GM20431 (cell line): ENCODE measurements at regions not wholly inside any gene's neighbourhood (a gene's known extent, or its start where the extent isn't known, plus 50 kb on each side); places are given as distances from the start of the nearest gene placed in this dataset.

Experiments used
- in situ Hi-C: fragments of 300-500 bp; cut with MseI, MboI; formaldehyde crosslinking; loops from one replicate; pipeline ENCODE4 v1.15.0; 2020; ENCODE audit warnings: low sequenced_read_pairs; ENCODE audit not compliant: unreplicated experiment

DNA sequence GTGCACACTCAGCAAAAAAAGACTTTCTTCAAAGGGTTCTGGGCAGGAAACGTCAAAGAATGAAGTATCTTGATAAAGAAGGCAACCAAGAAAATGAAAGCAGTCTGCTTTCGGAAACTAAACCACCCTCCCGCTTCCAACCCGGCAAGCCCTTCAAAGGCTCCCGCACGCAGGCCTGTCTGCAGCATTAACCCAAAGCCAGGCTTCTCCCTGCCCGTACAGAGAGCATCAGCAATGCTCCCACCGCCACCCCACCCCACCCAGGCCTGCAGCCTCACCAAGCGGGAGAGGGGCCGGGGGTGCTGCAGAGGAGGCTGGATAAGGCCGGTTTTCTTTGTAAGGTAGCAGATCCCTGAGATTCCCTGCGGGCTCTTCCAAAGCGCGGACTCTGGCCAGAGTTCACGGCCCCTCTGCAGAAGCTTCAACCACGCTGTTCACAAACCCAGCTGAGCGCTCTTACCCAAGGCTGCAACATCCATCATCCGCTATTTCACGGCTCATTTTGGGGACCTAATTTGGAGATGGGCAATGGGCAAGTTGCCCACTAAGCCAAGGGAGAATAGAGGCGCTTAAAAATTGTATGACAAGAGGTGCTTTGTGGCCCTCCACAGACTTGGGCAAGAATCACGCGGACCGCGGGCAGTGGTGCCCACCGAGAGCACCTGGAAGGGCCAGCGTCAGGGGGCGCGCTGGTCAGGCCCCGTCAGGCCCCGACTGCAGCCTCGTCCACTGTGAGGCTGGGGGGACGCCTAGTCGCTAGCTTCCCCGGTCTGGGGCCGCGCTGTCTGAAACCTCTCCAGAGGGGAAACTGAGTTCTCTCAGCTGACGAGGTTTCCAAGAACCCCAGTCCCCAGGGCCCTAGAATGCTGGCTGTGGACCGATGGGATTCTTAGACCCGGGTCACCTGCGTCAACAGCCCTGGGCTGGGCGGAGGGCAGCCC lies 225.4 kb upstream of the ID2 start:
- in situ Hi-C loops = no loop called here

DNA sequence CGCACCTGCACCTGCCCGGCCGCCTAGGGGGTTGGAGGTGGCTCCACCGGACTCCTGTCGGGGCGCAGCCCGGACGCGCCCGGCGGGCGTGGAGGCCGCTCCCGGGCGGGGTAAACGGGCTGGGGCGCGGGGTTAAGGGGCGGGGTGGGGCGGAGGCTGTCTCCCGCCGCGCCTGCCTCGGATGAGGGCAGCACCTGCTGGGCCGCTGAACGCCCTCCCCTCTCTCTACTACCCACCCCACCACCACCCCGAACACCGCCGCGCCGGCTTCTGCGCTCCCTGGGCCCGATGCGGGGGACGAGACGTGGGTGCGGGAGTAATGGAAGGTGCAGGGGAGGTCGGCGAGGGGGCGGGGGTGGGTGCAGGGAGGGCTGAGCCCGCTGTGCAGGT lies 224.8 kb upstream of the ID2 start:
- in situ Hi-C loops = no loop called here

DNA sequence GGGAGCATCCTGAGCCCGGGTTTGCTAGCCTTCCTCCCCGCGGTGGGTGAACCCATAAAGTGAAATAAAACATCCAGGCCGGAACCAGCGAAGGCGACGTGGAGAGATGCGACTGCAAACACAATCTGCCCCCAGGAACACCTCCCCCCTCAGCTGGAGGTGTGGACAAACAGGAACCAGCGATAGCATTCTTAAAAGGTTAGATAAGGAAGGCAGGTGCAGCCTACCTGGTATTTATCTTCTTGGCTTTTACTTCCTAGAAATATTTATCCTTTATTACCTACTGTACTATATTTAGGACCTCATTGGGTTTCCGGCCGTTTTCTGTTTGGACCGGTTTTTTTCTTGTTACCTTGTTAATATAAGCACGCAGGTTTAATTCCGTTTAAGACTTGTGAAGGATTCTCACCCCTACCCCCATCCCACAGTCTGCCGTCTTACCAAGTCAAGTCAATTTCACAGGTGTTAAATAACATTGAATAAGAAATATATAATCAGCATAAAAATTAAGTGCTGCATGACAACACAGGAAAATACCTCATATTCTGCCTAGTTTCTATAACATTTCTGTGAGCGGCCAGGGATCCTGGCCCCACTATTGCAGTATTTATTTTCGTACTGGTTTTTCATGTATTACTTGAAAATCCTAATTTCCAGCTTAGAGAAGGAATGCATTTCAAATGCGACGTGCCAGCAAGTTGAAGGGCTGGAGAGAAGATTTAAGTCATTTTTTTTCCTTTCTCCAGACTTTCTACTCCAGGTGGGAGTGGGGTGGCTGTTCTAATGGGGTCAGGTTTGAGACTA lies 224.0 kb upstream of the ID2 start:
- in situ Hi-C loops = no loop called here

DNA sequence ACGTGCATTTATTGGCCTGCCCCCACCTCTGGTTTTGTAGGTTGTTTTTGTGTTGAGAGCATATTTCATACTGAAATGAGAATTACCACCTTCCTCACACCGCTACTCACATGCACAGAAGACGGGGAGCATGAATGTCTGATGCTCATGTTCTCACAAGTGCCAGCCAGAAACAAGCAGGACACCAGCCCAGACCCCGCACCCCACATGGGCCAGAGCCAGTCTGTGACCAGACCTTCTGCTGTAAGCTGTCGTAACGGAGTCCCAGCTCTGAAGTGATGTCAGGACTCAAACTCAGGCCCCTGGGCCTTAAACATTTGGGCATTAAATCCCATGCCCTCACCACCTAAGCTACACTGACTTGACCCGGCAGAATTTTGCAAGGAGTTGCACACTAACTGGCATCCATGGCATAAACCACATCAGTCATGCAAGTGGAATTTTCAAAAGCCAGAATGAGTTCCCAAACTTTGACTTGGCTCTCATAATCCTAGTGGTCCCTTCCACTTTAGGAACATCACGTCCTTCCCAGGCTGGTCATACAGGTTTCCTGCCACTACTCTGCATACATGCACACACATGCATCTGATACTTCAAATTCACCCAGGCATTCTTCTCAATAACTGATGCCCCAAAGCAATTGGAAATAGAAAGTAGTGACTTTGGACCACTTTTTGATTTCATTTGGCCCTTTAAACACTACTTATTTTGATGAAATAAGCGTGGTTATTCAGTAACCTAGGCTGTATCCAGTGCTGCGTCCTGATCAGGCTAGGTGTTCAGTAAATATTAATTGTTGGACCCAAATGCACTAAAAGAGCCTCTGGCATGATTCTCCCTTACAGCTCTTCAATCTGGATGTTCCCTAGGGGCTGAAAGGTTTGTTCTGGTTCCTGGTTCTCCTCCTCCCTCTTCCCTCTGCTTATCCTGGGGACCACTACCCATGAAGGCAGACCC lies 223.1 kb upstream of the ID2 start:
- in situ Hi-C loops = no loop called here

DNA sequence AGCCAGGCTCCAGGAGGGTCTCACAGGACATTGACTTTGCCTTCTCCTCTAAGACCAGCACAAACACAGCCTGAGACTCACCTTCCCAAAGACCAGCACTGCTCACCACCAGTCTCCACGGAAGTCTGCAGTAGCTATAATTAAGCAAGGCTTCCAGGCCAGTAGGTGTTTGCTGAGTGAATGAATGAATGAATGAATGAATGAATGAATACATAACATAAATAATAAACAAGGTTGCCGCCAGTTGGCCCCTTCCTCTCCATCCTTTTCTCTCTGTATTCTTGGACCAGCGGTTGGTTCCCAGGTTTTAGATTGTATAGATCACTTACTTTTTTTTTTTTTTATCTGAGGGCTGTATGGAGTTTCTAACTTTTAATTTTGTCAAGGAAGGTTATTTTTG lies 222.4 kb upstream of the ID2 start:
- in situ Hi-C loops = no loop called here

DNA sequence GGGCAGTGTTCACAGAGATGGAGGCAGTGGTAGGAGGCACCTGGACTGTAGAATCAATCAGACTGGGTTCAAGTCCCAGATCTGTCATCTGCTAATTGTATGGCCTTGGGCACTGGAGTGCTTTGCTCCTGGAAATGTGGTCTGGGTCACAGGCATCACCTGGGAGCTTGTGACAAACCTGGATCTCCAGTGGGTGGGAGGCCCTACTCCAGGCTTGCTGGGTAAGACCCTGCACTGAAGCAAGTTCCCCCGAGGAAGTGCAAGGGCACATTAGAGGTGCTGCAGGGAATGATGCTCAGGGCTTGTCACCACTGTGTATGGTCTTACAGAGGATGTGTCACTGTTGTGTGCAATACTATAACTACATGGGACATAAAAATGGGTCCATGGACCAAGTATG lies 220.5 kb upstream of the ID2 start:
- in situ Hi-C loops = no loop called here

DNA sequence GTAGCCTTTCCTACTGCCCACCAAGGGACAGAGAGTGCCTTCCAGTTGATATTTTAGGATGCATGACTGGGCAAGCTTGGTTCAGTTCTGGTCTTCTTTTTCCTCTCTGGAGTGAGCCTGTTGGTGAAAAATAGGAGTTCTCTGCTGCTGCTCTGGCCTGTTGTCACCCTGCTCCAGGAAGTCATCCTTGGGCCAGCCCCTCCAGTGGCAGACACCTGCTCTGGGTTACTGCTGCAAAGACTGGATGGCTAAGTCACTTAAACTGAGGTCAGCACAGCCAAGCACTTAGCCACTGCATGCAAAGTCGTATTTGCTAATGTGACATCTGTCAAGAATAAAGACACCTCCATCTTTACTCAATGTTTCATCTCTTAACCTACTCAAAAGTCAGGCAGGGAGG lies 219.6 kb upstream of the ID2 start:
- in situ Hi-C loops = no loop called here

DNA sequence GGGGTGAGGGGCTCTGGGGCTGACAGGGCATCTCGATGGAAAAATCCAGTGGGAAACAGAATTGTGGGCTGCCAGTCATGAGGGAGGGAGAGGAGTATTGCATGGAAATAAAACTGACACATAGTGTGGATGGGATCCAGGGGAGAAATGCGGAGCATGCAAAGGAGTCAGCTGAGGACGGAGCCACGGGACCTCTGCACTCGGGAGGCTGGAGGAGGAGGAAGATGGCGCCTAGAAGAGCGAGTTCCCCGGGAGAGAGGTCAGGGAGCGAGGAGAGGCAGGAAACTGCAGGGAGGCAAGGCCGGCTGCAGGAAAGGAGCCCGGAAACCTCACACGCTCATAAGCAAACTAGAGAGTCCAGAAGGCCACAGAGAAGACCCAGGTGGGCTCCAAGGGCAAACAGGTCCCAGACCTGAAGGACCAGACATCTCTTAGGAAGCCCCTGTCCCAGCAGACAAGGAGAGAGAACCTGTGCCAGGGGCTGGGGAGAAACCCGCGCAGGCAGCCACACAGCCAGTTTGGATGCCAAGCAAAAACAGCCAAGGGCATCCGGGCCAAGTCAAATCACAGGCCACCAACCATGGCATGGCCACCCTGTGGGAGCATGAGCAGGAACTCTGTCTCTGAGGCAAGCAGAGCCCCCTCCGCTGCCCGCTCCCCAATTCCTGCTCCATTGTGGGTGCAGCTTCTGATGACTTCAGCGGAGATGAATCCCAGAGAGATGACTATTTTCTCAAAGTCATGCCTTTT lies 218.8 kb upstream of the ID2 start:
- in situ Hi-C loops = no loop called here

DNA sequence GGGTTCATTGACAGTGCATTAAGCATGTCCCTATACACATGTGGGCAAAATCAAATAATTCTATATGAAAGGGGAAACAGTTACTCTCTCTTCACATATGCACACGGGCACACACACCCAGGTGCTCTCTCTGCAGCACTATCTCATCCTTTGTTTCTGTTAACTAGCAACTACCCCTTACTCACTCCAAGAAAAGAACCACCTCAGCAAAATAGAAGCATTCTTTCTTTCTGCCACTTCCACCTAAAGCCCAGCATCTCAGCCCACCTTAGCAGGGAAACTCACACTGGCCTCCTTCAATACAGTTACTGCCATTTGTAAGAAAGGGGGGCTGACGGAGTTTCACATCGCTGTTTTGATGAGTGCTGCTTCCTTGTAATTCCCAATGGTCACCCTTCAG lies 216.3 kb upstream of the ID2 start:
- in situ Hi-C loops = no loop called here

DNA sequence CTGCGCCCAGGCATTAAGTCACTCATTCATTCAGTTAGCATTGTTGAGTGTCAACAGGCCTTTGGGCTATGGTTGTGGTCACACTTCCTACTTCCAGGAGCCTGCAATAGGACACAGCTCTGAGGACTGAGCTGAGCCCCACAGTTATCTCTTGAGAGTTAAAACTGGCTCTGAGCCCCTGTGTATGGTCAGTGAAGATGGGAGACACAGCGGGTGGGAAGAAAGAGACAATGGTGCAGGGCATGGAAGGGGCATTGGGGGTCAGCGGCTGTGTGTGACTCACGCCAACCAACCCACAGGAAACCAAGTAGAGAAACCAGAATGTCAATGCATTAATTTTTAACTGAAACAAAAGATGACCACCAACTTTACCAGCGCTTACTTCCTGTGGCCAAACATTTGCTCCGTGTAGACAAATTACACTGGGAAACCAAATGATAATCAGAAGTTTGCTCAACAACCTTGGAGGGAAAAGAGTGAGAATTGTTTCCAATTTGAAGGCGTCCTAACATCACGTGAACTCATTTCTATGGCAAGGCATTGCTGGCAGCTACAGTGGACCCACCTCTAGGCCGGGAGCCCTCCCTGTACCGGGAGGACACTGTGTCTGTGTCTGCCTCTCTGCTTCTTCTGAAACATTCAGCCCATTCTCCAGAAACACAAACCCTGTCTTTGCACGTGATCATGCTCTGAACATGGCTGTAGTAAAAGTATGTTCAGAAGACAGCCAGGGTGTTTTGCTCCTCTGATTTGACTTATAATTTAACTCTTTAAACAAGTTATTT lies 212.0 kb upstream of the ID2 start:
- in situ Hi-C loops = no loop called here

DNA sequence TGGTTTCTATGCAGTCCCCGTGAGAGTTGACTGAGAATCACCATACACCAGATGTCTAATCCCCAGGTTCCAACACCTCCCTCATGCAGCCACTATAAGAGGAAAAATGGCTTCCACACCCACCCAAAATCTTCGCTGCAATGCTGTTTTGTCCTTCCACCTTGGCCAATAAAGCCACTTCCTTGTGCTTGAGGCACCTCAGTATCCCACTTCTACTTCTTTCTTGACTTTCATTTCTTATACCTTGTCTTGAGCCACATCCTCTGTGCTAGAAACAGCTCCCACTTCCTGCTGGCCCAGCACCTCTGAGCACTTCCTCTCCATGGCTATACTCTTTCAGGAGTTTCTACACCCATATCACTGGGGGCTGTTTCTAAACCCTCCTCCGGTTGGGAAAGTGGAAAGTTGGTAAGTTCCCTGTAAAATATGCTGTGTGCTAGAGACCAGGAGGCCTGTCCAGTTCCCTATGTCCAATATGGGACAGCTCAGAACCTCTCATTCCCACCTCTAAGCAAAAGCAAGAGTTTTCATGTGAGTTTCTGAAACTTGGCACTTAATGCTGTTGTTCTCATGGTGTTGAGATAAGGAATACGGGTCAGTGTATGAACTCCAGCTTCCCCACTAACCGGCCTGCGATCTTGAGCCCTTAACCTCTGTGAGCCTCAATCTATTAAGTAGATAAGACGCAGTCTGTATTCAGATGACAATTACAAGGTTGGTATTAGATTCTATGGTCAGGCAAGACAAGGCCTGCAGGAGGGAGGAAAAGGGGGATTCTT lies 209.1 kb upstream of the ID2 start:
- in situ Hi-C loops = no loop called here

DNA sequence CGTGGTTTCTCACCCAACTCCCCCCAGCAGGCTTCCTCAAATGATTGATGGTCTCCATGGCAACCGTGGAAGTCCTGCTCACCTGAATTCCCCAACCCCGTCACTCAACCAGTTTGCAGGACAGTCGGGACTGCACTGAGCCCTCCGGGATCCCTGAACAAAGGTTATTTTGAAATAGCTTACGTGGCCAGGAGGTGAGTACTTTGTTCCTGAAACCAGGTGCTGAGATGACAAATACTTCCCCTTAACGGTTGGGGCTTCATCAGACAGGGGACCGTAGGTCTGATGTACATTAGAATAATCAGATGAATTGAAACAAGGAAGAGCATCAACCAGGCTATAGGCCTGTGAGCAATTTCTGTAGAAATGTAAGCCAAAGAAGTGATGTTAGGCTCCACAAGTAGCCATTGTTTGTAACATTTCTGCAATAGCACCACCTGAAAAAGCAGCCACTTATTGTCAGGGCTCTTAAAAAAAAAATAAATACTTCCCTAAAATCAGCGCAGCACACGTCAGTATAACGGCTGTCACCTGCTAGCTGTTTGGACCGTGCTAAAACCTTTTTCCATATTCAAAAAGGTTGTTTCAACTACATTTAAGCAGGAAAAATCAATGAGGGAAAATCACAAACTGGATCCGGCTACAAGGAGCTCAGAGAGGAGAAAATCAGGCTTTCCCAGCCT lies 206.4 kb upstream of the ID2 start:
- in situ Hi-C loops = no loop called here

DNA sequence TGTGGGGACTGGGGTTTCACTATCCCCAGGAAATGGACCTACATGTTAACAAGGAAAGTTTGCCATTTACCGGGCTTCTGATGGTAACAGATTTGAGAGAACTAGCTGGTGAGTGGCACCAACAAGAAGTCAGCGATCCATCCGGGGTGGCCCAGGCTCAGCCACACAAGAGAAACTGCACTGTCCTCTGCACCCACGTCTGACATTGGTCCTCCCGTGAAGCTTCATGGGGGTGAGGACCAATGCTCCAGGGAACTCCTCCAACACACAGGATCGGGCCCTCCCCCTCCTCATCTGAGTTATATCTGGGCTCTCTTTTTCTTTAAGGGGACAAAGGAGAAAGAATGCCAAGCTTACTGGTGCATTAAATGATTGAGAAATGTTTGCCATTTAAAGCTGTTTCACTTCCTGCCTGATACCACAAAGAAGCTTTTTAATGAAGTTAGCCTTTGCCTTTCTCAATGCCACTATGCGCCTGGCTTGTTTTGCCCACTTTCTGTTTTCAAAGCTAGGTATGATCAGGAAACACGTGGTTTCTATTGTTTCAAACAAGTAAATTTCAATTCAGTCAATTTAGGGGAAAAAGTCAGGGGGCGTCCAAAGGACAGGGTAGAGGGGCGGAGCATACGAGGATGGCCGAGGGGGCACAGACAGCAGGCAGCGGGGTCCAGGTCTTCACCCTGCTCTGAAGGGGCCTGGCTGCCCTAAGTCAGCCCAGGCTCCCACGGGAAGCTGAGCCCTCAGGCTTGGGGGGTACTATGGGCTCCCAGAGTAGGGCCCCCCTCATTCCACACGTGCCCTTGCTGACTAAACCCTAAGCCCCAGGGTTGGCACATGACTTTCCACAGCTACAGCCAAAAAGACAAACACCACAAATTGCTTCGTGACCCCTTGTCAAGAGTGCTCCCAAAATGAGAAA lies 204.0 kb upstream of the ID2 start:
- in situ Hi-C loops = no loop called here

DNA sequence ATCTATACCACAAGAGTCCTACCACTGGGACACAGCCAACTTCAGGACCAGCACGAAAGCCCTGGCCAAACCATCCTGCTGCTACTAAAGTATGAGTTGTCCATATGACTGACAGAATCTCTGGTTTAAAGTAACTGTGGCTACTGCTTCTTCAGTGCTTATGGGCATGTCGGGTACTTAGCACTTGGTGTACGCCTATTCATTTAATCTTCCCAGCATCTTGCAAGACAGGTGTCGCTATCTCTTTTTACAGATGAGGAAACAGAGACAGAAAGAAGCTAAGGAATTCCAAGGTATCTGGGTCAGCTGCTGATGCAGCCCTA lies 203.4 kb upstream of the ID2 start:
- in situ Hi-C loops = no loop called here

DNA sequence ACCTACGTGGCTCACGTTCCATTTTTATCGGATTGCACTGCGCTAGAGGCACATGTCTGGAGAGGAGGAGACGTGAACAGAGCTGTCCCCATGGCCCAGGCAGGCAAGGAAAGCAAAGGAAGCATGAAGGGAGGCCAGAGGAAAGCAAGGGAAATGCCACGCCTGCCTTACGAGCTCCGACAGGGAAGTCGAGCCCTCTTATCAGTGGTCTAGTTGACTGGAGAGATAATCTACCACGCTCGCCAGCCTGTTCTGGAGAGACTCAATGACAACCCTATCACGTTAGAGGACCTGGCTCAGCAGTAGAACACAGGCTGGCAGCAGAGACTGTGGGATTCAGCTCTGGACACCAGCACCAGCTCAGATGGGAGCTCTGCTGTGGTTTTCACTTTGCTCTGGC lies 202.6 kb upstream of the ID2 start:
- in situ Hi-C loops = no loop called here

DNA sequence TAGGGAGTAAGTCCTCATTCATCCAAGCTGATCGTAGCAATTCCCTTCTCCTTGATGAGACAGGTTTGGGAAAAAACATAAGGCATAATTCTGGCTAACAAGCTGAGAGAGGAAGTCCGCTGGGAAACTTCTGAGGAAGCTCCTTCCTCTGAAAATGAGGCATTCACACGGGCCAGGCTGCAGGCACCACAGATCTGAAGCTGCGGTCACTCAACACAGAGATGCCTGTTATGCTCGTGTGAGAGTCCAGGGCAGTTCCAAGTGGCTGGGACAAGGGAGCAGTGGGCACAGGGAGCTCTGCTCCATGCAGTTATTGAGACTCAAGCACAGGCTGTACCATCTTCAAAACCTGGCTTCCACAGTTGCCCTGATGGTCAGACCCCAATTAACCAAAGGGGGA lies 200.9 kb upstream of the ID2 start:
- in situ Hi-C loops = no loop called here
